ENCODE measurements at regions not wholly inside any gene's neighbourhood (a gene's known extent, or its start where the extent isn't known, plus 50 kb on each side); places are given as distances from the start of the nearest gene placed in this dataset.

DNA sequence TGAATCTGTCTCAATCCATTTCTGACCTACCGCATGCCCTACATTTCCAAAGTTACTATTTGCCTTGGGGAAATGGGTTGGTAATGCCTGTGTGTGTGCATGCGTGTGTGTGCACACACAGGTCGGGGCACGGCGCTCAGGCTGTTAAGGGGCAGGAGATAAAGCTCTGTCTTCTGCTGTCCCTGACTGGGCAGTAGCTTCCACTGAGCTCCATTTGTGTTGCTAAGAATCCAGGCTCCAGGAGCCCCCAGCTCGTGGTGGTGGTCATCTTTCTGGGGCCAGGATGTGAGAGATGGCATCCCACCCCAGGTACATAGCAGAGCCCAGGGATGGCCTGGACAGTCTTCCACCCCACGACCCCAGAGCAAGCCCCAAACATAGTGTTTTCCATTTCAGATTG lies 66.7 kb upstream of the HS6ST1 start:
- TF ChIP-seq YY1 (IDR thresholded peaks at IDR 0.05; ENCODE audit: borderline replicate concordance in 1 of 3, control insufficient read depth in 1 of 3, extremely low read depth in 1 of 3, insufficient read depth in 3 of 3, insufficient read length in 1 of 3, insufficient replicate concordance in 2 of 3, low read depth in 1 of 3, low read length in 2 of 3): no peak
- TF ChIP-seq SREBF1 (IDR thresholded peaks at IDR 0.05; ENCODE audit: borderline replicate concordance, low read depth, low read length): no peak
- TF ChIP-seq ZC3H8 (IDR thresholded peaks at IDR 0.05): no peak
- TF ChIP-seq, protein P1, sequence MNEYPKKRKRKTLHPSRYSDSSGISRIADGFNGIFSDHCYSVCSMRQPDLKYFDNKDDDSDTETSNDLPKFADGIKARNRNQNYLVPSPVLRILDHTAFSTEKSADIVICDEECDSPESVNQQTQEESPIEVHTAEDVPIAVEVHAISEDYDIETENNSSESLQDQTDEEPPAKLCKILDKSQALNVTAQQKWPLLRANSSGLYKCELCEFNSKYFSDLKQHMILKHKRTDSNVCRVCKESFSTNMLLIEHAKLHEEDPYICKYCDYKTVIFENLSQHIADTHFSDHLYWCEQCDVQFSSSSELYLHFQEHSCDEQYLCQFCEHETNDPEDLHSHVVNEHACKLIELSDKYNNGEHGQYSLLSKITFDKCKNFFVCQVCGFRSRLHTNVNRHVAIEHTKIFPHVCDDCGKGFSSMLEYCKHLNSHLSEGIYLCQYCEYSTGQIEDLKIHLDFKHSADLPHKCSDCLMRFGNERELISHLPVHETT (CRISPR knock-in tag; conservative IDR thresholded peaks at IDR 0.05 in 1 of 2, IDR thresholded peaks at IDR 0.05 in 1 of 2): no peak
- TF ChIP-seq, protein P2, sequence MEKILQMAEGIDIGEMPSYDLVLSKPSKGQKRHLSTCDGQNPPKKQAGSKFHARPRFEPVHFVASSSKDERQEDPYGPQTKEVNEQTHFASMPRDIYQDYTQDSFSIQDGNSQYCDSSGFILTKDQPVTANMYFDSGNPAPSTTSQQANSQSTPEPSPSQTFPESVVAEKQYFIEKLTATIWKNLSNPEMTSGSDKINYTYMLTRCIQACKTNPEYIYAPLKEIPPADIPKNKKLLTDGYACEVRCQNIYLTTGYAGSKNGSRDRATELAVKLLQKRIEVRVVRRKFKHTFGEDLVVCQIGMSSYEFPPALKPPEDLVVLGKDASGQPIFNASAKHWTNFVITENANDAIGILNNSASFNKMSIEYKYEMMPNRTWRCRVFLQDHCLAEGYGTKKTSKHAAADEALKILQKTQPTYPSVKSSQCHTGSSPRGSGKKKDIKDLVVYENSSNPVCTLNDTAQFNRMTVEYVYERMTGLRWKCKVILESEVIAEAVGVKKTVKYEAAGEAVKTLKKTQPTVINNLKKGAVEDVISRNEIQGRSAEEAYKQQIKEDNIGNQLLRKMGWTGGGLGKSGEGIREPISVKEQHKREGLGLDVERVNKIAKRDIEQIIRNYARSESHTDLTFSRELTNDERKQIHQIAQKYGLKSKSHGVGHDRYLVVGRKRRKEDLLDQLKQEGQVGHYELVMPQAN (IDR thresholded peaks at IDR 0.05; ENCODE audit: borderline replicate concordance): no peak
- TF ChIP-seq RCOR1 (IDR thresholded peaks at IDR 0.05; ENCODE audit: borderline replicate concordance in 1 of 2, low read depth in 2 of 2, low read length in 2 of 2): no peak
- no peak for TF ChIP-seq ZBTB26 (CRISPR knock-in tag; IDR thresholded peaks at IDR 0.05)
- TF ChIP-seq ZNF253 (CRISPR knock-in tag; conservative IDR thresholded peaks at IDR 0.05): no peak
- no peak for TF ChIP-seq GABPA (tag; conservative IDR thresholded peaks at IDR 0.05; ENCODE audit: low read depth)
- TF ChIP-seq, protein P3, sequence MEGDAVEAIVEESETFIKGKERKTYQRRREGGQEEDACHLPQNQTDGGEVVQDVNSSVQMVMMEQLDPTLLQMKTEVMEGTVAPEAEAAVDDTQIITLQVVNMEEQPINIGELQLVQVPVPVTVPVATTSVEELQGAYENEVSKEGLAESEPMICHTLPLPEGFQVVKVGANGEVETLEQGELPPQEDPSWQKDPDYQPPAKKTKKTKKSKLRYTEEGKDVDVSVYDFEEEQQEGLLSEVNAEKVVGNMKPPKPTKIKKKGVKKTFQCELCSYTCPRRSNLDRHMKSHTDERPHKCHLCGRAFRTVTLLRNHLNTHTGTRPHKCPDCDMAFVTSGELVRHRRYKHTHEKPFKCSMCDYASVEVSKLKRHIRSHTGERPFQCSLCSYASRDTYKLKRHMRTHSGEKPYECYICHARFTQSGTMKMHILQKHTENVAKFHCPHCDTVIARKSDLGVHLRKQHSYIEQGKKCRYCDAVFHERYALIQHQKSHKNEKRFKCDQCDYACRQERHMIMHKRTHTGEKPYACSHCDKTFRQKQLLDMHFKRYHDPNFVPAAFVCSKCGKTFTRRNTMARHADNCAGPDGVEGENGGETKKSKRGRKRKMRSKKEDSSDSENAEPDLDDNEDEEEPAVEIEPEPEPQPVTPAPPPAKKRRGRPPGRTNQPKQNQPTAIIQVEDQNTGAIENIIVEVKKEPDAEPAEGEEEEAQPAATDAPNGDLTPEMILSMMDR (IDR thresholded peaks at IDR 0.05 in 2 of 3, conservative IDR thresholded peaks at IDR 0.05 in 1 of 3; ENCODE audit: insufficient read depth in 2 of 3, low read depth in 1 of 3, low read length in 3 of 3): no peak
